ENCODE measurements at regions not wholly inside any gene's neighbourhood (a gene's known extent, or its start where the extent isn't known, plus 50 kb on each side); places are given as distances from the start of the nearest gene placed in this dataset.

DNA sequence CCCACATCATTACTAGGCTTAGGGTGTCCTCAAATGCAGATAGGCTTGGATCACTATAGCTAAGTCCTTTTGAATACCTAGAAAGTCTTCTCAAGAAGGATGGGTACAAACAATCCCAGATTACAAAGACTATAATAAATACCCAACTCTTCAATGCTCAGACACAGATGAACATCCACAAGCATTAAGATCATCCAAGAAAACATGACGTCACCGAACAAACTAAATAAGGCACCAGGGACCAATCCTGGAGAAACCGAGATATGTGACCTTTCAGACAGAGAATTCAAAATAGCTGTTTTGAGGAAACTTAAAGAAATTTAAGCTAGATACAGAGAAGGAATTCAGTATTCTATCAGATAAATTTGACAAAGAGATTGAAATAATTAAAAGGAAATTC lies 108.0 kb upstream of the PLPP4 start:
- no peak overlapping the region for H3K27ac ChIP-seq (ENCODE audit: low read length)
- intact Hi-C loops (cut with micrococcal nuclease; ENCODE audit: unreplicated experiment) (no loop called here), in situ Hi-C loops (cut with HindIII; ENCODE audit: low pct_unique_long_range_greater_than_20kb, low sequenced_read_pairs) (no loop called here)
- no TSS peak for BruUV-seq (replicated peaks)
- H3K4me1 ChIP-seq (ENCODE audit: control insufficient read depth, insufficient read depth, low read length) = no peaks in the 10 kb centered on the region
- H3K36me3 ChIP-seq (ENCODE audit: control insufficient read depth, insufficient read depth, low read length) = no peaks in the 10 kb centered on the region
- ATAC-seq (no peak), DNase-seq (ENCODE audit: low read depth, low spot score) (no peak)
- peaks cover 4% of the 10 kb centered on the region; the same call in 1 of the 2 replicates for H3K27me3 ChIP-seq (ENCODE audit: control insufficient read depth, insufficient read depth, low read length)
- TF ChIP-seq, protein P1, sequence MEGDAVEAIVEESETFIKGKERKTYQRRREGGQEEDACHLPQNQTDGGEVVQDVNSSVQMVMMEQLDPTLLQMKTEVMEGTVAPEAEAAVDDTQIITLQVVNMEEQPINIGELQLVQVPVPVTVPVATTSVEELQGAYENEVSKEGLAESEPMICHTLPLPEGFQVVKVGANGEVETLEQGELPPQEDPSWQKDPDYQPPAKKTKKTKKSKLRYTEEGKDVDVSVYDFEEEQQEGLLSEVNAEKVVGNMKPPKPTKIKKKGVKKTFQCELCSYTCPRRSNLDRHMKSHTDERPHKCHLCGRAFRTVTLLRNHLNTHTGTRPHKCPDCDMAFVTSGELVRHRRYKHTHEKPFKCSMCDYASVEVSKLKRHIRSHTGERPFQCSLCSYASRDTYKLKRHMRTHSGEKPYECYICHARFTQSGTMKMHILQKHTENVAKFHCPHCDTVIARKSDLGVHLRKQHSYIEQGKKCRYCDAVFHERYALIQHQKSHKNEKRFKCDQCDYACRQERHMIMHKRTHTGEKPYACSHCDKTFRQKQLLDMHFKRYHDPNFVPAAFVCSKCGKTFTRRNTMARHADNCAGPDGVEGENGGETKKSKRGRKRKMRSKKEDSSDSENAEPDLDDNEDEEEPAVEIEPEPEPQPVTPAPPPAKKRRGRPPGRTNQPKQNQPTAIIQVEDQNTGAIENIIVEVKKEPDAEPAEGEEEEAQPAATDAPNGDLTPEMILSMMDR (IDR thresholded peaks at IDR 0.05) = no peak
- TF ChIP-seq TCF7L2 (IDR thresholded peaks at IDR 0.05; ENCODE audit: low read depth, low read length) (no peak), SIN3A (IDR thresholded peaks at IDR 0.05; ENCODE audit: borderline replicate concordance, insufficient read depth, low read depth, low read length) (no peak), POLR2AphosphoS5 (IDR thresholded peaks at IDR 0.05; ENCODE audit: low read depth, low read length) (no peak)
- TF ChIP-seq, protein P2, sequence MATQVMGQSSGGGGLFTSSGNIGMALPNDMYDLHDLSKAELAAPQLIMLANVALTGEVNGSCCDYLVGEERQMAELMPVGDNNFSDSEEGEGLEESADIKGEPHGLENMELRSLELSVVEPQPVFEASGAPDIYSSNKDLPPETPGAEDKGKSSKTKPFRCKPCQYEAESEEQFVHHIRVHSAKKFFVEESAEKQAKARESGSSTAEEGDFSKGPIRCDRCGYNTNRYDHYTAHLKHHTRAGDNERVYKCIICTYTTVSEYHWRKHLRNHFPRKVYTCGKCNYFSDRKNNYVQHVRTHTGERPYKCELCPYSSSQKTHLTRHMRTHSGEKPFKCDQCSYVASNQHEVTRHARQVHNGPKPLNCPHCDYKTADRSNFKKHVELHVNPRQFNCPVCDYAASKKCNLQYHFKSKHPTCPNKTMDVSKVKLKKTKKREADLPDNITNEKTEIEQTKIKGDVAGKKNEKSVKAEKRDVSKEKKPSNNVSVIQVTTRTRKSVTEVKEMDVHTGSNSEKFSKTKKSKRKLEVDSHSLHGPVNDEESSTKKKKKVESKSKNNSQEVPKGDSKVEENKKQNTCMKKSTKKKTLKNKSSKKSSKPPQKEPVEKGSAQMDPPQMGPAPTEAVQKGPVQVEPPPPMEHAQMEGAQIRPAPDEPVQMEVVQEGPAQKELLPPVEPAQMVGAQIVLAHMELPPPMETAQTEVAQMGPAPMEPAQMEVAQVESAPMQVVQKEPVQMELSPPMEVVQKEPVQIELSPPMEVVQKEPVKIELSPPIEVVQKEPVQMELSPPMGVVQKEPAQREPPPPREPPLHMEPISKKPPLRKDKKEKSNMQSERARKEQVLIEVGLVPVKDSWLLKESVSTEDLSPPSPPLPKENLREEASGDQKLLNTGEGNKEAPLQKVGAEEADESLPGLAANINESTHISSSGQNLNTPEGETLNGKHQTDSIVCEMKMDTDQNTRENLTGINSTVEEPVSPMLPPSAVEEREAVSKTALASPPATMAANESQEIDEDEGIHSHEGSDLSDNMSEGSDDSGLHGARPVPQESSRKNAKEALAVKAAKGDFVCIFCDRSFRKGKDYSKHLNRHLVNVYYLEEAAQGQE (IDR thresholded peaks at IDR 0.05; ENCODE audit: insufficient read depth in 1 of 2, low read depth in 2 of 2, low read length in 1 of 2) = no peak
- CTCF ChIA-PET = no interaction called here
- no peak overlapping the region for H3K4me3 ChIP-seq (ENCODE audit: low read depth in 2 of 2, low read length in 2 of 2)
- POLR2A ChIA-PET = no interaction called here
- H3K9me3 ChIP-seq (ENCODE audit: control insufficient read depth, insufficient read depth, low read depth, low read length) = no peaks in the 10 kb centered on the region

DNA sequence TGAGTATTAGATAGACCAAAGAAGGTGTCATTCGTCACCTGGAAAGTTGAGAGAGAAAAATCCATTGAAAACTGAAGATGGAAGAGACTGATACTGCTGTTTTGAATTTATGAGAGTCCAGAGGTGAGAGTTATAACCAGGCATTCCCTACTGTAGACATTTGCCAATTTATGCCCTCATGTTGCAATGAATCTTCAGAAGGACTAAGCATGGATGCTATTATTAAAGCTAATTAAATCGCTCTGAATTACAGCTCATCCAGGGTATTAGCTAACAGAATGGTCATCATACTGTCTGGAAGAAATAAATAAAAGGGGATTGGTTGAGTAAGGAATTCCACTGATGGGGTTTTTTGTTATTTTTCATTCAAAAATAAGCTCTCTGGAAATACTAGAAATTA lies 101.6 kb upstream of the PLPP4 start:
- no peak for ATAC-seq
- H3K27me3 ChIP-seq (ENCODE audit: control insufficient read depth, insufficient read depth, low read length) = no peaks in the 10 kb centered on the region
- ChIA-PET CTCF (no interaction called here), POLR2A (no interaction called here)
- H3K4me3 ChIP-seq (ENCODE audit: low read depth in 2 of 2, low read length in 2 of 2) = no peak overlapping the region
- no peak for DNase-seq (ENCODE audit: low read depth, low spot score)
- in situ Hi-C loops (cut with HindIII; ENCODE audit: low pct_unique_long_range_greater_than_20kb, low sequenced_read_pairs) (no loop called here), intact Hi-C loops (cut with micrococcal nuclease; ENCODE audit: unreplicated experiment) (no loop called here)
- no peaks in the 10 kb centered on the region for H3K9me3 ChIP-seq (ENCODE audit: control insufficient read depth, insufficient read depth, low read depth, low read length)
- no TSS peak for BruUV-seq (replicated peaks)
- no peaks in the 10 kb centered on the region for H3K36me3 ChIP-seq (ENCODE audit: control insufficient read depth, insufficient read depth, low read length)
- no peaks in the 10 kb centered on the region for H3K4me1 ChIP-seq (ENCODE audit: control insufficient read depth, insufficient read depth, low read length)
- H3K27ac ChIP-seq (ENCODE audit: low read length) = no peak overlapping the region
- TF ChIP-seq SIN3A (IDR thresholded peaks at IDR 0.05; ENCODE audit: borderline replicate concordance, insufficient read depth, low read depth, low read length) (no peak), POLR2AphosphoS5 (IDR thresholded peaks at IDR 0.05; ENCODE audit: low read depth, low read length) (no peak), TCF7L2 (IDR thresholded peaks at IDR 0.05; ENCODE audit: low read depth, low read length) (no peak)
- TF ChIP-seq, protein P1 (IDR thresholded peaks at IDR 0.05) = no peak
- TF ChIP-seq, protein P2 (IDR thresholded peaks at IDR 0.05; ENCODE audit: insufficient read depth in 1 of 2, low read depth in 2 of 2, low read length in 1 of 2) = no peak
